HG02981 (cell line): ENCODE measurements at regions not wholly inside any gene's neighbourhood (a gene's known extent, or its start where the extent isn't known, plus 50 kb on each side); places are given as distances from the start of the nearest gene placed in this dataset.

Source experiments
- ATAC-seq: cut with Tn5 transposase; IDR thresholded peaks from one replicate; pipeline ENCODE4 v1.9.1; 2021; ENCODE audit warnings: mild to moderate bottlenecking, moderate library complexity; ENCODE audit not compliant: unreplicated experiment

DNA sequence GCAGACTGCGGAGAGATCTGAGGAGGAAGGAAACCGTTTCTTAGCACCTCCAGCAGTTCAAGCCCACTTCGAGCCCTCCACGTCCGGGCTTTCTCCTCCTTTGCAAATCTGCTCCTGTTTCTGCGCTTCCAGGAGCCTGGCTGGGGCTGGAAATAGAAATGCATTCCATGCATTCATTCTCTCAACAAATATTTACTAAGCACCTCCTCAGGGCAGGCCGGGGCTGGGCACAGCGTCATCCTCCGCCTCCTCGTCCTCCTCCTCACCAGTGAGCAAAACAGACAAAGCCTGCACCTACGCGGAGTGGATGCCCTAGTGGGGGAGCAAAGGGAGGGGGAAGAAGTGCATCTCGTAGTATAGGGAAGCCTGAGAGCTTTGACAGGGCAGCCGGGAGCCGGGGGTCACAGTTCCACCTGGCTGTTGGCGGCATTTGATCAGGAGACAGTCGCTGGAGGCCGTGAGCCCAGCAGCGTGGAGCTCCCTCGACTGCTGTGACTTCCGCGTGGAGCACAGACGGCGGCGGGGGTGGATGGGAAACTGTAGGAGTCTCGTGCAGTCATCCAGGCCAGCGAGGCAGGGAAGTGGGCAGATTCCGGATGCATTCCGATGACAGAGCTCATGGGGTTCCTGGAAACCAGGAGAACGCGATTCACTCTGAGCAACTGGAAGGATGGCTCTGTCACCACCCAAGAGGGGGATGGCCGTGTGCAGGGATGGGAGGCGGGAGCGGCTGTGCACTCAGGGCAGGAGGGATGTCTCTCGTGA lies 93.5 kb downstream of the SIK1 start:
- no peak for ATAC-seq

DNA sequence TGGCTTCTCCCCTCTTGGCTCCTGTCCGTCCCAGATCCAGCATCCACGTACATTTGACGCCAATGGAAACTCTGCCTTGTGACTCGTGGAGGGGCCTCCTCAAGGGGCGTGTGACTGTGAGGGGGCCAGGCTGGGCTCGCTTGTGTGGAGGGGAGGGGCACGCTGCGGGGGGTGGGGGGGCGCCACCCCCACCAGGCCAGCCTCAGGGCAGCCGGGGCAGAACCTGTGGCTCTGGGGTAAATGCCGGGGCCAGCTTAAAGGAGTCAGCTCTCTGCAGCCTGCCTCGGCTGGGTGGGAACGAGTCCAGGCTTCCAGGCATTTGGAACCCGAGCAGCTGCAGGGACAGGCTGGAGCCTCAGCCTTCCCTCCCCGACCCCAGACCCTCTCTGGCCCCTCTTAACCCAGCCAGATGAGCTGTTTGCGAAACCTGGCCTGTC lies 94.1 kb downstream of the SIK1 start:
- ATAC-seq = no peak

DNA sequence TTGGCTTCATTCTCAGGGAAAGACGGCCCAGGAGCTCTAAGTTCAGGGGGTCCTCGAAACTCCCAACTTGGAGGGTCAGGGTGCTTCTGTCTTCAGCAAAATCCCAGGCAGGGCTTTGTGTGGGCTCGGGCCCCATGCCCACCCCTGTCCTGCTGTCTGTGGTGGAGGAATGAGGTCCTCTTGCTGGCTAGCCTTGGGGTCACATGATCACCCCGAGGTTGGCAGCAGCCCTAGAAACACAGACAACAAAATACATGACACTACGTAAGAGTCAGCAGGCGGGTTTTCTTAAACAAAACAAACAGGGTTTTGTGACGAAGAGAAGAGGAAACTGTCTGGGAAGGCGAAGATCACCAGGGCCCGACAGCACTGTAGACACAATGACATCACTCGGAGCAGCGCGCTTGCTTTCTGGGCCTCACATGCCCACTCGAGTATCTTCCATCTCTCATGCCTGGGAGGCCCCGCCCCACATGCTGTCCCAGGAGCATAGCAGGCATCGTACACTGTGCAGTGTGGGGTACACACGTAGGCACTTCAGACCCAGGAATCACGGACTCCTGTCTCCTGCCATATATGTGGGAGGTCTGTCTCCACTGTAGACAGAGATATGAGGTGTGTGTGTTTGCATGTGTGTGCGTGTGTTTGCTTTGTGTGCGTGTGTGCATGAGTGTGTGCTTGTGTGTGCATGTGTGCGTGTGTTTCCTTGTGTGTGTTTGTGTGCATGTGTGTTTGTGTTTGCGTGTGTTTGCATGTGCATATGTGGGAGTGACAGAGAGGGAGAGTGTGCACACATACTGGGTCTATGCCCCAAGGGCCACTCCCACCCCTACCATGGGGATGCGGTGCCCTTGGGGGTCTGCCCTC lies 94.7 kb downstream of the SIK1 start:
- ATAC-seq = no peak

DNA sequence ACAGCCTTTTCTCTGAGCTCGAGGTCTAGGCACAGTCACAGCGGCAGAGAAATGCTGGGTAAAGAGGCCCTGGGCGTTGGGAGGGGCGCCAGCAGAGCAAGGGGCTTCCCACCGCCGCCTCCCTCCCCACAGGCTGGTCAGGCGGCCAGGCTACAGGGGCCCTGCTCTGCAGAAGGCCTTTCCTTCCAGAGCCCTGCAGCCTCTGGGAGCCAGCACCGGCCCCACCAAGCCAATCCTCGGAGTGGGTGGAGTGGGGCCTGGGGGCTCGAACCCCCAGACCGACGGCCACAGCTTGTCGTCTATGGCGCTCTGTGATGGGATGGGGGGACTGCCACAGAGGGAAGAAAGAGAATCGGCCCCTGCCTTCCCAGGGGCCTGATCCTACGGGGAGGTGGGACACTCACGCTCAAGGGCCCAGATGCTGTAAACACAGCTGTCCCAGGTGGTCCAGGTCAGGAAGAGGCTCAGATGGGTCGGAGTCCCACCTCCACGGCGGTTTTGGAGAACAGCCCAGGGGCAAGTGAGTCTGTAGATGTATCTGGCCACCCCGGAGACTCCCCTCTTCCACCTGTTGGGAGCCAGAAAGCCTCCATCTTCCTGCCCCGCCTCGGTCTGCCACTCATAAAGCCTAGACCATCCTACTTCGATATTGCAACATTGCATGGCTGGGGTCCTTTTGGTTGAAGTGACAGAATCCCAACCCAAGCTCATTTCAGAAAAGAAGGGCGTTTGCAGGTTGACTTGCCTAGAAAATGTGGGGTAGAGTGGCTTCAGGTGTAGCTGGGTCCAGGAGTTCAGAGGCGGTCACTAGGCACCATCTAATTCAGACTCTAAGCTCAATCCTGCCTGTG lies 95.6 kb downstream of the SIK1 start:
- no peak for ATAC-seq

DNA sequence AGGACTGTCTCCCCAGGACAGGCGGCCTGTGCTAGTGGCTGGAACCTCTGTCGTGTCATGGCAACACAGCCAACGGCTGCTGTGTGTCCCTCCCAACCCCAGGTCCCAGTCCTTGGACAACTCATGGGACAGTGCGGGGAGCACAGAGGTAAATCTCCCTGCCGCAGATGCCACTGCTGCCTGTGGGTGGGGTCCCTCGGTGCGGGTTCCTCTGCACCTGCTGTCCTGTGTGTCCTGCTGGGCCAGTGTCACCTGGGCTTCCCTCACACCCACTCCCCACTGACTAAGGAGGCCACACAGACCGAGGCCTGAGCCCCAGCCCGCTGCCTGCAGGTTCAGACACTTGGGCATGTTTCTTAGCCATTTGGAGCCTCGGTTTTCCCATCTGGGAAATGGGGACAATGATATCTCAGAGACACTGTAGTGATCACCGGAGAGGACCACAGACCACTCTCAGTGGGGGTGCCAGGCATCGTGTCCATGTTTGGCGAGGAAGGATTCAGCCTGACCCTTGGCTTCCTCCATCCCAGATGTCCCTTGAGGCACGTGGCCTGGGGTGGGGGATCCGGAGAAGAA lies 96.5 kb downstream of the SIK1 start:
- no peak for ATAC-seq

DNA sequence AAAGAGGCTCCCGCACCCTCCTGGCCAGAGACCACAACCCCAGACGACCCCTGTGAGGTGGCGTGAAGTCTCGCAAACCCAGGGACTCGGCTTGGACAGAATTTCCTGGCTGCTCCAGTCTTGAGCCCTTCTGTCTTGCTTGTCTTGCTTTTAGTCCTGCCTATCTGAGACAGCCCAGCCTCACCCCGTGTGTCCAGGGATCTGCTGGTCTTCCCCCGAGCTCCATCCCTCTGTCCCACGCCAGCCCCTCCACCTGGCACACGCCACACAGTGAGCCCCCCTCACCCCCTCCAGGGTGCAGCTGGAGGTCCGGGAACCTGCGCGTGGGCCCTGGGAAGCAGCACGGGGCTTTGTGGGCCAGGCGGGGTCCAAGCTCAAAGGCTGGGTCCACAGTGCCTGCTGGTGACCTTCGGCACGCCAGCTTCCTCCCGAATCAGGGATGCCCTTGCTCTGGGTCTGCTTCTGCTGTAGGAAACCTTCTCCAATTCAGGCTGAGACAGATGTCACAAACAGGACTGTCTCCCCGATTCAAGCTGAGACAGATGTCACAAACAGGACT lies 97.1 kb downstream of the SIK1 start:
- ATAC-seq = no peak

DNA sequence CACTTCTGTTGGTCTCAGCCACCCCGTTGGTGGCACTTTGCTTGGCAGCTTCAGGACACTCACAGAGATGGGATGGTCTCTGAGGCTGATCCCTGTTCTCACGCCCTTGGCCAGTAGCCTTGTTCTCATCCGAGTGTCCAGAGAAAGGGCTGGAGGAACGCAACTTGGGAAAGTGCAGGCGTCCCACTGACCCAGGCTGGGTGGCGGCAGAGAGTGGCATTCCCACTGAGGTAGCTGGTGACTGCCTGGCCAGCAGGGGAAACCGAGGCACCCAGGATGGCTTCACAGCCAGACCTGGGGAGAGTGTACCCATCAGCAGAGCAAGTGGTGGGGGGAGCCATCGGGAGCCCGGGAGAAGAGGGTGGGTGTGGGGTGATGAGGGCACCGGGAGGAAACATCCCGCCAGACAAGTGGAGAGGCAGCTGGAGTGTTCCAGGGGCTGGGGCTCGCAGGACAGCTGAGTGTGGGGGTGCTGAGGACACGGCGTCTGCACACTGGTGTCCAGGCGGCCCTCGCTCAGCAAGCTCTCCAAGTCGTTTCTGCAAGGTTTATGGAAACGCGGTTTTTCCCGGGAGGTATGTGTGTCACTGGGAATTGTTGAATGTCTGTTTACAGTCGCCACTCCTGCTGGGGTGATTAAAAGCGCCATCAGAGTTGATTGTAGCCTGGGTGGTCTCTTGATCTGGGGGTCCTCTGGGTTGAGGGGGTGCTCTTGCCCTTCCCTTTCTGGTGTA lies 97.8 kb downstream of the SIK1 start:
- ATAC-seq = no peak

DNA sequence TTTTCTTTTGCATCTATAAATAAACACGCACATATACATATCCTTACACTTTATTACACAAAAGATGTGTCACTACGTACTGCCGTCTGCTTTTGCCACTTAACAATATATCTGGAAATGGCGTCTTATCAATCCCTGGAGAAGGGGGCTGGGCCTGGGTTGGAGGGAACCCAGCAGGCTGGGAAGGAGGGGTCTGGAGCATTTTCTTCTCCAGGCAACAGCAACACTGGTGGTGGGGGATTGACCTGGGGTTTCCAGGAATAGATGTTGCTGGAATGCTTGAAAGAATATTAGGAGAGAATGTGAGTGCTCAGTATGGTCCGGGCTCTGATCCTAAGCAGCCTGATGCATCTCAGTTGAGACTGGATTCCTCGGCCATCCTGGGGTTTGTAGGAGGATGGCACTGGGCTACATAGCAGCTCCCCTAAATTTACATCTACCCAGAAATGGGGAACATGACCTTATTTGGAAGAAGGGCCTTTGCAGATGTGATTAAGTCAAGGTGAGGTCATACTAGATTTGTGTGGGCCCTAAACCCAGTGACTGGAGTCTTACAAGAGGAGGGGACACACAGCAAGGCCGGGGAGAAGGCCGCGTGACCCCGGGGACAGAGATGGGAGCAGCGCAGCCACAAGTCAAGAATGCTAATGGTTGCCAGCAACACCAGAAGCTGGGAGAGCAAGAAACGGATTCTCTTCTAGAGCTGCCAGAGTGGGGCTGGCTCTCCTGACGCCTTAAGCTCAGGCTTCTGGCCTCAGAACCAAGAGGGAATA lies 98.6 kb downstream of the SIK1 start:
- ATAC-seq = no peak

DNA sequence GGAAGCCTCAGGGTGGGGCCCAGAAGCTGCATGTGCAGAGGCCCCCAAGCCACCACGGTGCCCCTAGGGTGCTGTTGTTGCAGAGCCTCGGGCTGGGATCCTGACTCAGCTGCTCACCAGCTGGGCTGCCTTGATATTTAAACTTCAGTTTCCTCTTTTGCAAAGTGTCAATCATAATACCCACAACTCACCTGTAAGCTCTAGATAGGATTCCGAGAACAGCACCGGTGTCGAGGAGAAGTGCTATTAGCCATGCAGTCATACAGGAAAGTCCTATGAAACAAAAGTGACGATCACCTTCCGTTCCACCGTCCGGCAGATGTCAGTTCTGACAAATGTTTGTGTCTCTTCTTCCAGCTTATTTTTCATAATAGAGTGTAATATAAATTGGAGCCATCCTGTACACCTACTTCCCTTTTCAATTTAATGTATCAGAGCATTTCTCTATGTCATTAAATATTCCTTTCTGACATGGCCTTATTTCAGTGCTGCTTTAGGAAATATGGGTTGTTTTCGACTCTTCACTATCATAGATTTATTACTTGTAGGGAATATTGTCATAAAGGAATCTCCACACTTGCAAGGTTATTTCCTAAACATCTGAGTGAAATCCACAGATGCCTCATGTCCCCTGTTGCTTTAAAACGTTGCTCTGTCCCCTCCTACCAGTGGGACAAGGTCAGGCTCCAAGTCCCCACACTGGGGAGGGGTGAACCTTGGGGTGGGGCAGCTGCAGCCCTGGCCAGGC lies 100.8 kb downstream of the SIK1 start:
- ATAC-seq = no peak

DNA sequence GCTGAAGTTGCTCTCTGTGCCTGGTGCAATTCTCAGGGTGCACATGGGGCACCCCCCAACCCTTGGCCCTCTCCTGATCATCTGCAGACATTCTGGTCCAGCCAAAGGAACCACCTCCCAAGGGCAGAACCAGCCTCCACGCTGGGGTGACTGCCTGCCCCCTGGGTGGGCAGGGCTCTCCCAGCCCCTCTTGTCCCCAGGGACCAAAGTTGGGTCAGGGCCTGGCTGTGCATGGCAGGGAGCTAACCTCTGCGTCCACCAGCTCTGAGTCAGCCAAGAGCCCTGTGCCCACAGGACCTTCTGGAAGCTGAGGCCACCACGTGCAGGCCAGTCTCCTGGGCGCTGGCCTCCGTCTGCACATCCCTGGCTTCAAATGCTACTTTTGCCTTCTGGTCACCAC lies 101.9 kb downstream of the SIK1 start:
- no peak for ATAC-seq

DNA sequence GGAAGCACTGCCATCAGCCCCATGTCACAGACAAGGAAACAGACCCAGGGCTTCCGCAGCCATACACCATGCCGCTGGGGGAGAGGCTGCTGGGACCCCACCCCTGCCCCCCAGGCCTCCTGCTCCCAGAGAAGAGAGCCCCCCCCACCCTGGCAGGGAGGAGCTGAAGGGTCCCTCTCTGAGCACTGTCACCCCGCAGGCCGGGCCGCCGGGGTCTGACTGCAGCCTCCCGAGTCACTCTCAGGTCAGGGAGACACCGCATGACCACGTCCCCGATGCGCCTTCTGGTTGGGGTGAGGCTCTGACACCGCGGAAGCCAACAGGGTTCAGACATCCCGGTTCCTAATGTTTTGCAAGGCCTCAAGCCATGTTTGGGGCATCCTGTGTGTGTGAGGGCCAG lies 102.3 kb downstream of the SIK1 start:
- no peak for ATAC-seq

DNA sequence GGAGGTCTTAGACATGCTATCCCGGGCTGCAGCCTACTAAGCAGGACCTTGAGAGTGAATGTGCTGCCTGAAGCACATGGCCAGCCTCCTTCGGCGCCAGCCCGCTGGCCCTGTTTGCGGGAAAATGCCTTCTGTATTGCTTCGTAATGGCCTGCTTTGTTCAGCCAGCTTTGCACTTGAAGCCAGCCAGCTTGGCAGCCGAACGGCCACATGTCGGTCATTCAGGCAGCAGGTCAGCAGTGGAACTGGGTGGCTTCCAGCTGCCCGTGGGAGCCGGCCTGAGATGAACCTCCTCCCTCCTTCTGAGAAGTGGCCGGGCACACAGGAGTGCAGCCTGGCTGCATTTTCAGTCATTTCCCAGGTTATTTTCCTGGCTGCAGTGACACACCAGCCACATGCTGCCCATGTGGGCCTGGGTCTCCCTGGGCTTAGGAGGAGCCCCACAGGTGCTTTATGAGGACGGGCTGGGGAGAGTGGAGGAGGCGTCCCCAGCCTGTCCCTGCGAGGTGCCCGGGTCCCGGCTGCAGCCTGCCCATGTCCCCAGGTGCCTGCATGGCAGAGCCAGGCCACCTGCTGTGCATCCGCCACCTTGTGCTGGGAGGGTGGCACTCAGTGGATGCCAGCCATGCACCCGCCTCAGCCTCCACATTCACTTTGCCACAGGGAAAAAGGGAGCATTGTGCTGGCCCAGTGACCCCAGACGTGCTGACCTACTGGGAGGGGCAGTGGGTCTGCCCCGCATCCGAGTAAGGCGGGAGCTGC lies 103.5 kb downstream of the SIK1 start:
- ATAC-seq = no peak

DNA sequence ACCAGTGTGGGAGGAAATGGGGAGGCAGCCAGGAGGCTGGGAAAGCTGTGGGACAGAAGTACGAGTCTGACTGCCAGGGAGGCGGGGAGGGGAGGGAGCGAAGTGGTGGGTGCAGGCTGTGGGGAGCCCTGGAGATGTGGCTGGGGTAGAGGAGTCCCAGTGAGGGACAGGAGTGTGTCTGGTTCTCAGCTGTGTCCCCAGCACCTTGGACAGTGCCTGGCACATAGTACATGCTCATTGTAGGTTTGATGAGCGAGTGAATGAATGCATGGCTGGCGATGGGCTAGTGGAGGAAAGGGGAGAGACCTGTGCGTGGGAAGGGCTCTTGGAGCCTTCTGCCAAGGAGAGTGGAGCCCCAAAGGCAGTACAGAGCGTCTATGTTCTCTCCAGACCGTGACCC lies 104.1 kb downstream of the SIK1 start:
- no peak for ATAC-seq

DNA sequence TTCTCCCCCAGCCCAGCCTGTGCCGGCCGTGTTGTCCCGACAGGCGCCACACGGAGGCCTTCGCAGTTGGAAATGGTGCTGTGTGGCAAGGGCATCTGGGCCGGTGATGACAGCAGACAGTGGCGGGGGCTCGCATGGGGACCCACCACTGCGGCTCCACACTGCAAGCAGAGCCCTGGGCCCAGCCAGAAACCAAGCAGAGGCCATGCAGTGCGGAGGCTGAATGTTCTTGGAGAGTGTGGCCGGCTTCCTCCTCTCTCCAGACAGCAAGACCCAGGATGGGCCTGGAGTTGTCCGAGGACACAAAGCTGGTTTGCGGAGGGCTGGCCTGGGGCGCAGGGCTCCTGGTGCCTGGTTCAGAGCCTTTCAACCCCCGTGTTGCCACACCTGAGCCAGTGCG lies 104.6 kb downstream of the SIK1 start:
- ATAC-seq = no peak

DNA sequence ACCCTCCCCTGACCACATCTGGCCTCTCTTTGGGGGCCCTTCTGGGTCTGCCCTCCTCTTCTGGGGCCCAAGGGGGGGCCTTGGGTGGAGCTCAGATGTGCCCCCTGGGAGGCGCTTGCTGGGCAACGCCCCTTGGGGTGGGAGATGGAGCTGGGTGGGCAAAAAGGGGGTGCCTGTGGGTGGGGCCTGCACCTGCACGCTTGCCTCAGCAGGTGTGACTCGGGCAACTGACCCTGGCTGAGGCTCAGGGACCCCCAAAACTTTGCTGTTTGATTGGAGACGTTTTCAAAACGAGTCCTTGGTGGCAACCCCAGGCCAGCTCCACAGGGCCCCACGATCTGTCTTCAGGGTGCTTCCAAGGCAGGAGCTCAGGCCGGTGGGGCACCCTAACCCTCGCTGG lies 105.3 kb downstream of the SIK1 start:
- ATAC-seq = no peak

DNA sequence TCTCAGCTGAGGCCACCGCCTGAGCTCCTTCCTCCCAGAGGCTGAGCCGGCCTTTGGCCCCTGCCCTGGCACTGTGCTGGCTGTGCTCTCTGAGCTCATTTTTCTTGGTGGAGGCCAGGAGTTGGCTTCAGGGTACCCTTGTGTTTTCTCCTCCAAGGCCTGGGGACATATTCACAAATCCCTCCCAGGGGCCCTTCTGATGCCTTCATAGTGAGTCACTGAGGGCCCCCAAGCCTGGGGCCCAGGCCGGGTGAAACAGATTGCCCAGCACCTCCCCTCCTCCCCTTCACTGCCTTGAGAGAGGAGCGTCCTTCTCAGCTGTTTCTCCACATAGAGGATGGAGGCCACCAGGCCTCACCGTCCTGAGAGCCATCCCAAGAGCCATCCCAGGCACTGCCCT lies 105.8 kb downstream of the SIK1 start:
- no peak for ATAC-seq

DNA sequence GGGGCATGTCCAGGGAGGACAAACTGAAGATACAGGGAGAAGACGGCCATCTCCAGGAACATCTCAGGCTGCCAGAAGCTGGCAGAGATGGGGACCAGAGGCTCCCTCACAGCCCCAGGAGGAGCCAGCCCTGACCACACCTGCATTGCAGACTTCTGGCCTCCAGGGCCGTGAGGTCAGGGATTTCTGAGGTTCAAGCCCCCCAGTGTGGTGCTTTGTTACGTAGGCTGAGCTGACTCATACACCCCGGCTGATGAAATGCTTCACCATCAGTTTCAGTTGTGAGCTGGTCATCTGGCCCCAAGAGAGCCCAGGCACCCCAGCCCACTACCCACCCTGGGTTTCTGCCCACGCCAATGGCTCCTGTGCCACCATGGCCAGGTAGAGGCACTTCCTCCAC lies 106.4 kb downstream of the SIK1 start:
- no peak for ATAC-seq
